ENCODE measurements at regions not wholly inside any gene's neighbourhood (a gene's known extent, or its start where the extent isn't known, plus 50 kb on each side); places are given as distances from the start of the nearest gene placed in this dataset.

- TF ChIP-seq CTCF (IDR thresholded peaks at IDR 0.05; ENCODE audit: low read depth, low read length, missing control alignments), result no peak
- in situ Hi-C loops (cut with HindIII; ENCODE audit: low sequenced_read_pairs), result no loop called here
These were observed 266.7 kb upstream of the ADAMTS5 start for GRCh38 chr21:27233514-27234115.

GRCh38 chr21:27225940-27226339 is 259.1 kb upstream of the ADAMTS5 start:
- no peak for DNase-seq (ENCODE audit: low read depth)
- no peak overlapping the region for H3K4me3 ChIP-seq (ENCODE audit: low read depth, low read length)
- in situ Hi-C loops (cut with HindIII; ENCODE audit: low sequenced_read_pairs), result no loop called here
- TF ChIP-seq CTCF (IDR thresholded peaks at IDR 0.05; ENCODE audit: low read depth, low read length, missing control alignments), result no peak

More at GRCh38 chr21:27233514-27234115, 266.7 kb upstream of the ADAMTS5 start:
- H3K4me3 ChIP-seq (ENCODE audit: low read depth, low read length), result no peak overlapping the region
- DNase-seq (ENCODE audit: low read depth), result no peak

DNA sequence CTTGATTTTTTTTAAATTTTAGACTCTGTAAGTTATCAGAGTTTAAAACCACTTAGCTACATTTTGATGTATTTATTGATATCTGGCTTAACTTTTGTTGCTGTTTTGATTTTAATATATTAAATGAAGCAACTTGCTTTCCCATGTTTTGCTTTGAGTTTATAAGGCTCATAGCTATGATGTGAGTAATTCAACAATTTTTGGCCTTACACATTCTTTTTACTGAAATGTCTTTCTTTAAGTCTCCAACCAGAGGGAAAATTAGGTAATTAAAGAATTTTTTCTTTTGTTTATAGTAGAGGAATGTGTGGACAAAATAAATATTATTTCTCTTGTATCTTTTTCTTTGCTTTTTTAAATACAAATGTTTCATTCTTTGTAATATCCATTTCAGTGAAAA is 258.3 kb upstream of the ADAMTS5 start:
- in situ Hi-C loops (cut with HindIII; ENCODE audit: low sequenced_read_pairs), result no loop called here
- no peak for TF ChIP-seq CTCF (IDR thresholded peaks at IDR 0.05; ENCODE audit: low read depth, low read length, missing control alignments)
- H3K4me3 ChIP-seq (ENCODE audit: low read depth, low read length), result no peak overlapping the region
- DNase-seq (ENCODE audit: low read depth), result no peak

GRCh38 chr21:27224169-27224568 is 257.3 kb upstream of the ADAMTS5 start:
- in situ Hi-C loops (cut with HindIII; ENCODE audit: low sequenced_read_pairs), result no loop called here
- no peak for DNase-seq (ENCODE audit: low read depth)
- H3K4me3 ChIP-seq (ENCODE audit: low read depth, low read length), result no peak overlapping the region
- no peak for TF ChIP-seq CTCF (IDR thresholded peaks at IDR 0.05; ENCODE audit: low read depth, low read length, missing control alignments)

GRCh38 chr21:27221077-27221476 is 254.2 kb upstream of the ADAMTS5 start:
- TF ChIP-seq CTCF (IDR thresholded peaks at IDR 0.05; ENCODE audit: low read depth, low read length, missing control alignments), result no peak
- no peak for DNase-seq (ENCODE audit: low read depth)
- in situ Hi-C loops (cut with HindIII; ENCODE audit: low sequenced_read_pairs), result no loop called here
- no peak overlapping the region for H3K4me3 ChIP-seq (ENCODE audit: low read depth, low read length)

GRCh38 chr21:27220416-27220815 is 253.5 kb upstream of the ADAMTS5 start:
- no peak for TF ChIP-seq CTCF (IDR thresholded peaks at IDR 0.05; ENCODE audit: low read depth, low read length, missing control alignments)
- in situ Hi-C loops (cut with HindIII; ENCODE audit: low sequenced_read_pairs), result no loop called here
- DNase-seq (ENCODE audit: low read depth), result no peak
- no peak overlapping the region for H3K4me3 ChIP-seq (ENCODE audit: low read depth, low read length)

Measured in astrocyte of the cerebellum (primary cell).